ENCODE measurements at regions not wholly inside any gene's neighbourhood (a gene's known extent, or its start where the extent isn't known, plus 50 kb on each side); places are given as distances from the start of the nearest gene placed in this dataset.

DNA sequence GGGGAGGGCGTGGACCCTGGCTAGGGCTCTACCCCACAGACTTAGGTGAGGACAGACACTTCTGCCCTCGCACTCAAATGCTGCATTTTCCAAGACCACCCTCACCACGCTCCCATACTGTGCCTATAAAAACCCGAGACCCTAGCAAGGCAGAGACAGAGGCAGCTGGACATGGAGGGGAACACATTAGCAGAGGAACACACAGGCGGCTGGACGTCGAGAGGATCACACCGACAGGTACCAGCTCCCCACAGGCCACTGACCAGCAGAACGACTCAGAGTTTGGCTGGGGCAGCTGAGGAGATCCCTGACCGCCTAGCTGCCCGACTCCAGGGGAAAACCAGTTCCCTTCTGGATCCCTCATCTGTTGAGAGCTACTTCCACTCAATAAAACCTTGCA is 338.2 kb upstream of the SMIM30 start:
- Mint-ChIP-seq H3K36me3 (ENCODE audit: low read depth) (no peaks in the 10 kb centered on the region), H3K27me3 (ENCODE audit: low read depth) (no peaks in the 10 kb centered on the region), H3K9me3 (no peaks in the 10 kb centered on the region), H3K4me3 (no peak overlapping the region), H3K27ac (no peak overlapping the region), H3K4me1 (ENCODE audit: low read depth) (no peaks in the 10 kb centered on the region)

DNA sequence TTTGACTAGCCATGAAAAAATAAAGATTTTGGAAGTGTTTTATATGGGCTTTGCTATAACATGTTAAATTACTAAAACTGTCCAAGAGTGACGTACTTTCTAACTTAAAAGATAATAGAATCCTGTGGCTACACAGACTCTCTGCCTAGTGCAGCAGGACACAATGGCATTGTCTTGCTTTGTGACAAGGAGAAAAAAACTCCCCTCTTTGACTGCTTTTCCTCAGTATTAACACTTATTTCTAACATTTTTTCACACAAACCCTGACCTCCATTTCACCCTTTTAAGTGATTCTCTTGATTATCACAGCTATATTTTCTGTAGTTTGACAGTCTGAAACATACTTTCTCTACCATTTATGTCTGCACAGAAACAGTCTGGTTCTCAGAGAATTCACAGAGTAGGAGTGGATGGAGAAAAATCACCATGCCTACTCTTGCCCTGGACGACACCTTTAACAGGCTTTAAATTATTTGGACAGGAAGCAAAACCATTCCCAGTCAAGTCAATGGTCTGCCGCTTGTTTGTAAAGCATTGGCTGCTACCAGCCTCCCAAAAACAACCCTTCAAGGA is 336.3 kb upstream of the SMIM30 start:
- Mint-ChIP-seq H3K27ac (no peak overlapping the region), H3K9me3 (no peaks in the 10 kb centered on the region), H3K4me1 (ENCODE audit: low read depth) (no peaks in the 10 kb centered on the region), H3K36me3 (ENCODE audit: low read depth) (no peaks in the 10 kb centered on the region), H3K4me3 (no peak overlapping the region), H3K27me3 (ENCODE audit: low read depth) (no peaks in the 10 kb centered on the region)

GRCh38 chr7:113452245-113452644 is 333.9 kb upstream of the SMIM30 start:
- no peak overlapping the region for H3K27ac Mint-ChIP-seq
- no peaks in the 10 kb centered on the region for H3K27me3 Mint-ChIP-seq (ENCODE audit: low read depth)
- no peaks in the 10 kb centered on the region for H3K4me1 Mint-ChIP-seq (ENCODE audit: low read depth)
- H3K9me3 Mint-ChIP-seq: no peaks in the 10 kb centered on the region
- no peak overlapping the region for H3K4me3 Mint-ChIP-seq
- H3K36me3 Mint-ChIP-seq (ENCODE audit: low read depth): no peaks in the 10 kb centered on the region

DNA sequence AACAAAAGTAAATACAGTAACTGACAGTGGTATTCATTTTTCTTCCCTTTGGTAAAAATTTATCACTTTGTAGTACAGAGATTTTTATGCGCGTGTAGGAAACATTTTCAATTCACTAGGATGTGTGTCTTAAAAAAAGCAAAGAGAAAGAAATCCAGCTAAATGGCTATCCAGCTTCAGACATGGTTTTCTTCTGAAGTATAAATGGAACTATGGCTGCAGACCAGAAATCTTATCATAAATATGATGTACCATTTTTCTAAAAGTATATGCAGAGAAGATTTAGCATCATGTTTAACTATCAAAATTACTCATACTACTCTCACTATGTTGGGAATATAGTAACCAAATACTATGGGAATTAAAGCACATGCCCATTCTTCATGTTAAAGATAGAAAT is 328.4 kb upstream of the SMIM30 start:
- H3K36me3 Mint-ChIP-seq (ENCODE audit: low read depth): no peaks in the 10 kb centered on the region
- H3K27ac Mint-ChIP-seq: no peak overlapping the region
- no peaks in the 10 kb centered on the region for H3K27me3 Mint-ChIP-seq (ENCODE audit: low read depth)
- no peaks in the 10 kb centered on the region for H3K4me1 Mint-ChIP-seq (ENCODE audit: low read depth)
- no peak overlapping the region for H3K4me3 Mint-ChIP-seq
- H3K9me3 Mint-ChIP-seq: no peaks in the 10 kb centered on the region

DNA sequence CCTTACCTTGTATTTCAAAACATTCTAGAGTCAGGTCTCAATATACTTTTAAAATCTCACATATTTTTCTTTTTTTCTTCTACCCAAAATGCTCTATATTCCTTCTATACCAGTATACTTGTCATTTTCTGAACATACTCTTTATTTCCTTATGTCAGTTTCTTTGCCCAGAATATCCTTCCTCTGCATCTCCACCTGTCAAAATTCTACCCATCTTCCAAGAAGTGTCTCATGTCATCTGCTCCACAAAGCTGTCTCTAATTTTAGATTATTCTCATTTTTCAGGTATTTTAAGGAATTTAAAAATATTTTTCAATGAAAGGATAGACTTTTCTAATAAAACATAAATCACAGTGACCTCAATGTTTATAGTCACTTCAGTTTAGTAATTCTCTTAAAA is 328.0 kb upstream of the SMIM30 start:
- Mint-ChIP-seq H3K9me3 (no peaks in the 10 kb centered on the region), H3K4me1 (ENCODE audit: low read depth) (no peaks in the 10 kb centered on the region), H3K36me3 (ENCODE audit: low read depth) (no peaks in the 10 kb centered on the region), H3K27ac (no peak overlapping the region), H3K4me3 (no peak overlapping the region), H3K27me3 (ENCODE audit: low read depth) (no peaks in the 10 kb centered on the region)

DNA sequence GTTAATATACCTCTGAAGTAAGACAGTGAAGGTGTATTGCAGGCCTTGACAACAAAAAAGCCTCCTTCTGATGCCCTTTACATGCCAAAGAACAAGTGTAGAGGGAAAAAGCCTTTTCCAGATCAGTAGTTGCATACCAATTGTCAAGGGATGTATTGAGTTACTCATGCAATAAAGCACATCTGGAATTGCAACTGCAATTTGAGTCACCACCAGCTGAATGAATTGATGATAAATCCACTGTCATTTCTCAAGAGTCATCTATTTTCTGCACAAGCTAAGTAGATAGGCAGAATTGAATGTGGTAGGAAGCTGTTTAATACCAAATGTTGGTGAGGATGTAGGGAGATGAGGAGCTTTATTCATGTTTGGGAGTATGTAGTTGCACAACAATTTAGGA is 325.9 kb upstream of the SMIM30 start:
- H3K27ac Mint-ChIP-seq: no peak overlapping the region
- no peaks in the 10 kb centered on the region for H3K36me3 Mint-ChIP-seq (ENCODE audit: low read depth)
- no peaks in the 10 kb centered on the region for H3K9me3 Mint-ChIP-seq
- H3K27me3 Mint-ChIP-seq (ENCODE audit: low read depth): no peaks in the 10 kb centered on the region
- no peak overlapping the region for H3K4me3 Mint-ChIP-seq
- no peaks in the 10 kb centered on the region for H3K4me1 Mint-ChIP-seq (ENCODE audit: low read depth)

DNA sequence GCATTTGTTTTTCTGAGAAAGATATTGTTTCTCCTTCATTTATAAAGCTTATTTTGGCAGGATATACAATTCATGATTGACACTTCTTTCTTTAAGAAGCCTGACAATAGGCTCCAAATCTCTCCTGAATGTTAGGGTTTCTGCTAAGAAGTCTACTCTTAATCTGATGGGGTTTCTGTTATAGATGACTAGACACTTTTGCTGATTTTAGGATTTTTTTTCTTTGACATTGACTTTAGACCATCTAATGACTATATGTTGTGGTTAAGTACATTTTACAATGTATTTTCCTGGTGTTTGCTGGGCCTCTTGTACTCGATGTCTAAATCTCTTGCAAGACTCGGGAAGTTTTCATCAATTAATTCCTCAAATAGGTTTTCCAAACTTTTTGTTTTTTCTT is 321.8 kb upstream of the SMIM30 start:
- H3K9me3 Mint-ChIP-seq: no peaks in the 10 kb centered on the region
- H3K27me3 Mint-ChIP-seq (ENCODE audit: low read depth): no peaks in the 10 kb centered on the region
- H3K4me1 Mint-ChIP-seq (ENCODE audit: low read depth): no peaks in the 10 kb centered on the region
- H3K27ac Mint-ChIP-seq: no peak overlapping the region
- no peaks in the 10 kb centered on the region for H3K36me3 Mint-ChIP-seq (ENCODE audit: low read depth)
- H3K4me3 Mint-ChIP-seq: no peak overlapping the region

DNA sequence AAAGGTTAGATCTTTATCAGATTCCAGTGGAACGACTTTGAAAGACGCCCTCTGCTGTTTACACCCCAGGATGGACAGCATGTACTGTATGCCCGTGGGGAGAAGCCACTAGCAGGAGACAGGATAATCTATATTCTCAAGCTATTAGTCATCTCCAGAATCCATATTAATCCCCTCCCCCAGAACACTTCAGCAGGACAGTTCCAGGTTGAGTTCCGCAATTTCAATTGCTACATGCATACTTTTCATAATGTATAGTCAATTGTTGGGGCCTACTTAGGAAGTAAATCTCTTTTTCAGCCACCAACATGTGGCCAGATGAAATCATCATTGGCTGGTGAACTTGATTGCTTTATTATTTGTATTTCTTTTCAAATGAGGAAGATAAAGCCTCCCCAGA is 313.1 kb upstream of the SMIM30 start:
- Mint-ChIP-seq H3K36me3 (ENCODE audit: low read depth) (no peaks in the 10 kb centered on the region), H3K4me1 (ENCODE audit: low read depth) (no peaks in the 10 kb centered on the region), H3K27ac (no peak overlapping the region), H3K9me3 (no peaks in the 10 kb centered on the region), H3K27me3 (ENCODE audit: low read depth) (no peaks in the 10 kb centered on the region), H3K4me3 (no peak overlapping the region)

- H3K4me1 Mint-ChIP-seq (ENCODE audit: low read depth): peaks cover 3% of the 10 kb centered on the region
- H3K27me3 Mint-ChIP-seq (ENCODE audit: low read depth): no peaks in the 10 kb centered on the region
- H3K36me3 Mint-ChIP-seq (ENCODE audit: low read depth): no peaks in the 10 kb centered on the region
Measured at GRCh38 chr7:113424185-113424817, 305.9 kb upstream of the SMIM30 start.

DNA sequence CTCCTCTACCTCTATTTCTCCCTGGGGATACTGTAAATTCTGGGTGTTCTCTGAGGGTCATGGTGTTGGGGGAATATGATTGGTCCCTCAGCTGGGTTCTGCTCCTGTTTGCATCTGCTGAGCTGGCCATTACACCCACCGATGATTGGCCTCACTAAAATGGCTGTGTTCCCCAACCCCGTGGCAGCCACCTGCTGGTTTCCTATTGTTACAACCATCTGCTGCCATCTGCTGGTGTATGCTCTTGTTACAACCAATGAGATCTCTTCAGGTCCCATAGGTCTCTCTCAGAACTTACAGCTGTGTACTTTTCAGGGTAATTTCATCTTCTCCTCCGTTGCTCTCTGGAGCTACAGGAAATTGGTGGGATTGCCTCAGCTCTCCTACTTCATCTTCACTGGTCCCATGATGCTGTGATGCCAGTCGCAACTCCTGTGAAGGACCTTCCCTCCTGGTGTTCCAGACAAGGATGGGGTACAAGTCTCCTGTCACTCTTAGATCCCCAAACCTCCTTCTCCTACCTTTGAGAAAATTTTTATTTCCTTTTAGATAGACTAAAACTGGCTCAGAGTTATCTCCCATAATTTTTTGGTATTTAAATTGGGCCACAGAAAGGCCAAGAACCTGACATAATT is 303.5 kb upstream of the SMIM30 start:
- H3K4me3 Mint-ChIP-seq: no peak overlapping the region
- H3K27ac Mint-ChIP-seq: no peak overlapping the region
- H3K27me3 Mint-ChIP-seq (ENCODE audit: low read depth): no peaks in the 10 kb centered on the region
- H3K36me3 Mint-ChIP-seq (ENCODE audit: low read depth): no peaks in the 10 kb centered on the region
- no peaks in the 10 kb centered on the region for H3K9me3 Mint-ChIP-seq
- peaks cover 3% of the 10 kb centered on the region for H3K4me1 Mint-ChIP-seq (ENCODE audit: low read depth)

More at GRCh38 chr7:113424185-113424817, 305.9 kb upstream of the SMIM30 start:
- Mint-ChIP-seq H3K4me3 (no peak overlapping the region), H3K9me3 (no peaks in the 10 kb centered on the region), H3K27ac (no peak overlapping the region)

DNA sequence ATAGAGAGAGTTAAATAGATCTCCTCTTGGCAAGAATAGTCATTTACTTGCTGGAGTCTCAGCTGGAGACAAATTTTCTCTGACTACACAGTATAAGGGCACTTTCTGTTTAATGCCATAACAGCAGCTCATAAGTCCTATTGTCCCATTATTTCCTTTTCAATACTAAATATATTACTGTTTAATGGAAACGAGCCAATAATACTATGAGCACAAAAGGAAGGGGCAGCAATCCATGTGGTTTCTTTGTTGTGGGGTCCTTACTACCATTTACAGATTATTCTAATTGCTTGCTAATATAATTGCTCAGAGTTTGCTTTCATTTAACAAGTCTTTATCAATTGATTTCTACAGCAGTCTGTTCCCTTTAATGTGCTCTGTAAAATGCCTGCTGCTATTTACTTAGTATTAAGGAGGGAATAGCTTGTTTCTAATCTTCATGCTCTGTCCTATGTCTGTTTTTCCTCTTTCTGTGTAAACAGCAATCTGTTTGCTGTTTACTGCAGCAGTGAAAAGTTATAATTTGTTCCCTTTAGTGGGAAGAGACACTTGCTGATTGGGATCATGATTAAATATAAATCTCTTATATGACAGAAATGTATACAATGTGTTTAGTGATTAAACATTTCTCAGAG is 296.2 kb upstream of the SMIM30 start:
- H3K4me3 Mint-ChIP-seq: no peak overlapping the region

GRCh38 chr7:113412410-113412809 is 294.1 kb upstream of the SMIM30 start:
- Mint-ChIP-seq H3K27ac (no peak overlapping the region), H3K27me3 (ENCODE audit: low read depth) (no peaks in the 10 kb centered on the region), H3K4me1 (ENCODE audit: low read depth) (no peaks in the 10 kb centered on the region), H3K9me3 (no peaks in the 10 kb centered on the region), H3K36me3 (ENCODE audit: low read depth) (no peaks in the 10 kb centered on the region), H3K4me3 (no peak overlapping the region)

More for the DNA sequence above, 296.2 kb upstream of the SMIM30 start:
- Mint-ChIP-seq H3K27me3 (ENCODE audit: low read depth) (no peaks in the 10 kb centered on the region), H3K9me3 (no peaks in the 10 kb centered on the region), H3K27ac (no peak overlapping the region), H3K4me1 (ENCODE audit: low read depth) (no peaks in the 10 kb centered on the region), H3K36me3 (ENCODE audit: low read depth) (no peaks in the 10 kb centered on the region)

DNA sequence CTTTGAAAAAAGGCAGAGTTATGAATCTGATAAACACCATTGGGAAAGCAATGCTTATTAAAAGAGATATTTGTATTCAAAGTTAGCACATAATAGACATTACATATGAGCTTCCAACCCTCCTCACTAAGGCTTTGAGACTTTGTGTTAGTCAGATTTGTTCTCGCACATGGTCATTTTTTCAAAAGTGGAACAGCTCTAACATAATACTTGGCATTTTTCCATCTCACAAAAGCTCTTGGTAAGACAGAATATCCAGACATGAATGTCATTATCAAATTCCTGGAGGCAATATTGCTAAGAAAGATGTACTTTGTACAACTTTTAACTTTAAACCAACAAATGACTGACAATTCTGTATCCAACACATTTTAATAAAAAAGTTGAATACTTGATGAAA is 292.4 kb upstream of the SMIM30 start:
- H3K4me3 Mint-ChIP-seq: no peak overlapping the region
- H3K27me3 Mint-ChIP-seq (ENCODE audit: low read depth): no peaks in the 10 kb centered on the region
- H3K27ac Mint-ChIP-seq: no peak overlapping the region
- H3K9me3 Mint-ChIP-seq: no peaks in the 10 kb centered on the region
- H3K4me1 Mint-ChIP-seq (ENCODE audit: low read depth): no peaks in the 10 kb centered on the region
- H3K36me3 Mint-ChIP-seq (ENCODE audit: low read depth): no peaks in the 10 kb centered on the region

DNA sequence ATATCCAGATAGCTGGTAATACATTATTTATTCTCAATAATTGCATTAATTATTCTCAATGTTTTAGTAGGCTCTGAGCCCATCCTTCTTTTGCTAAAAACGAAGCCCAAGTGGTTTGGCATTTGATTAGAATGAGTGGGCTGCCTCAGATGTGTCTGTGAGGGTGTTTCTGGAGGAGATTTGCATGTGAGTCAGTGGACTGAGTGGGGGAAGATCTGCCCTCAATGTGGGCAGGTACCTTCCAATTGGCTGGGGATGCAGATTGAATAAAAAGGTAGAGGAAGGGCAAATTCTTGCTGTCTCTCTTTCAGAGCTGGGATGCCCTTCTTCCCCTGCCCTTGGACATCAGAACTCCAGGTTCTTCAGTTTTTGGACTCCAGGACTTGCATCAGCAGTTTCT is 290.6 kb upstream of the SMIM30 start:
- no peak overlapping the region for H3K4me3 Mint-ChIP-seq
- H3K36me3 Mint-ChIP-seq (ENCODE audit: low read depth): no peaks in the 10 kb centered on the region
- H3K27ac Mint-ChIP-seq: no peak overlapping the region

More for the DNA sequence above, 290.6 kb upstream of the SMIM30 start:
- H3K4me1 Mint-ChIP-seq (ENCODE audit: low read depth): no peaks in the 10 kb centered on the region
- H3K9me3 Mint-ChIP-seq: no peaks in the 10 kb centered on the region
- H3K27me3 Mint-ChIP-seq (ENCODE audit: low read depth): no peaks in the 10 kb centered on the region

All from T-helper 1 cell treated with Interleukin-12 subunit alpha and Interleukin-12 subunit beta and Interleukin-4 antibody, amounts not matched to agents 30 μg/mL and 1 μg/mL, for 36 hours (primary cell).